Suprapubic skin (tissue), 4 donors: ENCODE measurements at regions not wholly inside any gene's neighbourhood (a gene's known extent, or its start where the extent isn't known, plus 50 kb on each side); places are given as distances from the start of the nearest gene placed in this dataset.

Source experiments
- DNase-seq, 2 donors: peaks; one replicate each; pipeline ENCODE4 v3.0.0-alpha.2; 2019; ENCODE audit warnings: low spot score in 2 of 2
- H3K27ac ChIP-seq: fragments of 200-600 bp; sonication (generic); one replicate; pipeline ENCODE4 v1.5.1; 2019
- H3K27me3 ChIP-seq: fragments of 200-600 bp; sonication (generic); one replicate; pipeline ENCODE4 v1.5.1; 2019
- H3K36me3 ChIP-seq: fragments of 200-600 bp; sonication (generic); one replicate; pipeline ENCODE4 v1.5.1; 2019
- H3K4me1 ChIP-seq: fragments of 200-600 bp; sonication (generic); one replicate; pipeline ENCODE4 v1.5.1; 2019
- H3K4me3 ChIP-seq: fragments of 200-600 bp; sonication (generic); one replicate; pipeline ENCODE4 v1.5.1; 2019; ENCODE audit warnings: mild to moderate bottlenecking
- H3K9me3 ChIP-seq: fragments of 200-600 bp; sonication (generic); one replicate; pipeline ENCODE4 v1.5.1; 2019
- CTCF ChIP-seq, 2 donors: fragments of 200-600 bp in 1 of 2; fragments of 450-650 bp in 1 of 2; sonication (generic) in 1 of 2; IDR thresholded peaks; one replicate each; pipeline ENCODE4 v1.5.1; 2016 to 2019; ENCODE audit warnings: antibody characterized with exemption in 2 of 2, mild to moderate bottlenecking in 1 of 2, moderate library complexity in 1 of 2
- EP300 ChIP-seq: sonication (generic); formaldehyde crosslinking; IDR thresholded peaks from one replicate; pipeline ENCODE4 v1.6.1; 2017; ENCODE audit warnings: antibody characterized with exemption
- POLR2A ChIP-seq, 2 donors: fragments of 450-650 bp; IDR thresholded peaks; one replicate each; pipeline ENCODE4 v1.6.1; 2017; ENCODE audit warnings: antibody characterized with exemption in 2 of 2, mild to moderate bottlenecking in 2 of 2, moderate library complexity in 2 of 2
- POLR2AphosphoS5 ChIP-seq, 3 donors: sonication (generic); formaldehyde crosslinking; IDR thresholded peaks; one replicate each; pipeline ENCODE4 v1.6.1; 2017; ENCODE audit warnings: antibody characterized with exemption in 3 of 3
- WGBS: methylation state at CpG from one replicate; pipeline ENCODE4 v1.1.5; 2018; 5-methylcytosine and 5-hydroxymethylcytosine counted together

DNA sequence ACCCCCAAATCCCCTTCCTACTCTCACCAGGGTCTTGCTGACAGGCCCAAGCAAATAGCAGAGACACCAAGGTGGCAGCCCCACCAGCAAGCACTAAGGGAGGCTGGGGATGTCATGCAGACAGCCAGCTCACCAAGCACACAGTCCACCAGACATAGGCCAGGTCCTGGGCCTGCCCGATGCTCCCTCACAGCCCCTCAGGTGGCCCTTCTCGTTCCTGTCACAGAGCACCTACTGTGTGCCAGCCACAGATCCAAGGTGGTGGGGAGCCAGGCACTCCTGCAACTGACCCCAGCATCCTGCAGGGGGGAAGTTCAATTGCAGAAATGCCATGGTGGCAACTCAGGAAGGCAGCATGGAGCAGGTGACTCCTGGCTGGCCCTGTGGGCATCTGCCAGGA lies 60.5 kb upstream of the PNMA1 start:
- no CpG with 5 or more reads among the region's 2 CpGs for WGBS
- H3K36me3 ChIP-seq = no peaks in the 10 kb centered on the region
- DNase-seq = peak in 1 of 2 donors; percentile 33
- no peak overlapping the region for H3K4me3 ChIP-seq
- peaks cover 71% of the 10 kb centered on the region for H3K4me1 ChIP-seq
- peak overlapping the region; percentile 17 for H3K27ac ChIP-seq
- H3K27me3 ChIP-seq = no peaks in the 10 kb centered on the region
- H3K9me3 ChIP-seq = no peaks in the 10 kb centered on the region
- TF ChIP-seq POLR2A (IDR thresholded peaks at IDR 0.05) = no peak
- no peak for TF ChIP-seq EP300
- no peak for TF ChIP-seq CTCF (IDR thresholded peaks at IDR 0.05)
- TF ChIP-seq POLR2AphosphoS5 (IDR thresholded peaks at IDR 0.05) = no peak

DNA sequence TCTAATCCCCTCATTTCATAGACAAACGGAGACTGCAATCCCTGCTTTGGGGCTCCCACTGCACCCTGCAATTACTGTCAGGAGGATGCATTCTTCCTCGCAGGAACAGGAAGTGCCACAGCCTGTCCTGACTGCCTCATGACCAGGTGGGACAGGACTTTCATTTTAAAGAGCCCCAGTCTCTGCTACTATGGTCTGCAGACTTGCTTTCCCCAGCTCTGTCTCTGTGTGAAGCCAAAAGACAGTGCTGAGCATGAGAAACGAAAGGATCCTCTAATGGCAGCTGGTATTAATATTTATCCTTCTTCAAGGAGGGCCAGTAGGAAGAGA lies 60.0 kb upstream of the PNMA1 start:
- Histone ChIP-seq H3K4me1 (peaks cover 75% of the 10 kb centered on the region), H3K4me3 (no peak overlapping the region), H3K27me3 (no peaks in the 10 kb centered on the region), H3K9me3 (no peaks in the 10 kb centered on the region), H3K27ac (peak overlapping the region; percentile 17), H3K36me3 (no peaks in the 10 kb centered on the region)
- TF ChIP-seq CTCF (IDR thresholded peaks at IDR 0.05) (no peak), POLR2A (IDR thresholded peaks at IDR 0.05) (no peak), EP300 (no peak), POLR2AphosphoS5 (IDR thresholded peaks at IDR 0.05) (no peak)
- 28% methylated on average over 3 of the region's 3 CpGs for WGBS
- no peak for DNase-seq

DNA sequence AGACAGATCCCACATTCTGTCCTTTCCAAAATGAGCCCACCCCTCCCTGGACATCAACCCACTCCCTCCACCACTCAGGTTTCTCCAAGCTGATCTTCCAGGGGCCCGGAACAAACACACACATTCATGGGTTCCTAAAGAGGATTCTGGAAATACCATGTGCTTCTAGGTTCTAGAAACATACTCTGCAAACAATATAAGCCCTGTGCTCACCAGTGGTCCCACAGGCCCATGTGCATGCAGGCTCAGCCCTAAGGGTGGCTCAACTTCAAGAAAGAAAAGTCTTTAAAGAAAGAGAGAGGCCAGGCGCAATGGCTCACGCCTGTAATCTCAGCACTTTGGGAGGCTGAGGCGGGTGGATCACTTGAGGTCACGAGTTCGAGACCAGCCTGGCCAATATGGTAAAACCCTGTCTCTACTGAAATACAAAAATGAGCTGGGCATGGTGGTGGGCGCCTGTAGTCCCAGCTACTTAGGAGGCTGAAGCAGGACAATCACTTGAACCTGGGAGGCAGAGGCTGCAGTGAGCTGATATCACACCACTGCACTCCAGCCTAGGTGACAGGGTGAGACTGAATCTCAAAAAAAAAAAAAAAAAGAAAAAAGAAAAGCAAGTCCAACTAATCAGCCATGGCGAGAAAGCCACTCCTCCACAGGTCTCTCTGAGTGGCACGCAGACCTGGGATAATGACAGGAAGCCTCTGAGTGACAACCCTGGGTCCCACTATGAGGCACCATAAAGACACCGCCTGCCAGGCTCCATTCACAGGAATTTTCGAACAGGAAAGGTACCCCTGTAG lies 59.5 kb upstream of the PNMA1 start:
- no peaks in the 10 kb centered on the region for H3K36me3 ChIP-seq
- no peak for TF ChIP-seq POLR2A (IDR thresholded peaks at IDR 0.05)
- no peak for TF ChIP-seq CTCF (IDR thresholded peaks at IDR 0.05)
- TF ChIP-seq POLR2AphosphoS5 (IDR thresholded peaks at IDR 0.05) = no peak
- no peak for TF ChIP-seq EP300
- H3K4me1 ChIP-seq = peaks cover 79% of the 10 kb centered on the region
- 82% methylated on average over 11 of the region's 11 CpGs for WGBS
- H3K9me3 ChIP-seq = no peaks in the 10 kb centered on the region
- H3K4me3 ChIP-seq = no peak overlapping the region
- no peaks in the 10 kb centered on the region for H3K27me3 ChIP-seq
- peak overlapping the region; percentile 38 for H3K27ac ChIP-seq
- DNase-seq = peak in 1 of 2 donors; percentile 38

DNA sequence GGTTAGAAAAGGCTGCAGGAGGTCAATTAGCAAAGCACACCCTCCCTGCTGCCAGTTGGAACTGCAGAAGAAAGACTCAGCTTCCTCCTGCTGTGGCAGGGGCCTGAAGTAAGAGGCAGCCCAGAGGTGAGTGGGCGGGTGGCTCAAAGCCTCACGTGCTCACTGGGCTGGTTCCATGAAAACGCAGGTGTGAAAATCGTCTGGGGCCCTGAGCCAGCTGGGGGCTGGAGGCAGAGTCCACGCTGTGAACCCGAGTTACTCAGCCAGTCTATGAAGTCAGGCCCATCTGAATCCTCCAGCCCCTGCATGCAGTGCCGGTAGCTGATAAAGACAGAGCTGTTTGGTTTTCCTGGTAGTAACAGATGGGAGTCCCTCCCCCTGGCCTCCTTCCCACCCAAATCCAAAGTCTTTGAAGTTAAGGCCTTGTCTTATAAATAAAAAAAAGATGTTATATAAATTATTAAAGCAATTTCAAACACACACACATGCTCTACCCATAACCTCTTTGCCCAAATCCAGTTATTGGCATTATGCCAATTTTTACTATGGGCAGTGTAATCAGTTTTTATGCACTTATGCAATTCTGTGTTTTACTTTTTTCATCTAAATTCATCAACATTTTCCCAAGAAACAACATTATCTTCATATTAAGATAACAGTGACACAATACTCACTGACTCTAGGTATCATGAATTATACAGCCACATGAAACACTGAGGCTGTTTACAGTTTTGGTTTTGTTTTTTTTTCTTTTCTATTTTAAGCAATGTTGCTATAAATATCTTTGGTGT lies 57.9 kb upstream of the PNMA1 start:
- Histone ChIP-seq H3K4me3 (no peak overlapping the region), H3K27me3 (no peaks in the 10 kb centered on the region), H3K9me3 (no peaks in the 10 kb centered on the region), H3K27ac (peak overlapping the region; percentile 85), H3K36me3 (no peaks in the 10 kb centered on the region), H3K4me1 (peaks cover 76% of the 10 kb centered on the region)
- TF ChIP-seq EP300 (no peak), CTCF (IDR thresholded peaks at IDR 0.05) (no peak), POLR2A (IDR thresholded peaks at IDR 0.05) (no peak), POLR2AphosphoS5 (IDR thresholded peaks at IDR 0.05) (no peak)
- no peak for DNase-seq
- 24% methylated on average over 7 of the region's 7 CpGs for WGBS
